GM12873 (cell line): ENCODE measurements at regions not wholly inside any gene's neighbourhood (a gene's known extent, or its start where the extent isn't known, plus 50 kb on each side); places are given as distances from the start of the nearest gene placed in this dataset.

Experiments used
- CTCF ChIP-seq: IDR thresholded peaks from 2 replicates; pipeline ENCODE4 v1.5.1; 2012; ENCODE audit warnings: low read depth, mild to moderate bottlenecking, moderate library complexity, low read length, control low read depth; ENCODE audit not compliant: insufficient read depth; ENCODE audit errors: missing control alignments

DNA sequence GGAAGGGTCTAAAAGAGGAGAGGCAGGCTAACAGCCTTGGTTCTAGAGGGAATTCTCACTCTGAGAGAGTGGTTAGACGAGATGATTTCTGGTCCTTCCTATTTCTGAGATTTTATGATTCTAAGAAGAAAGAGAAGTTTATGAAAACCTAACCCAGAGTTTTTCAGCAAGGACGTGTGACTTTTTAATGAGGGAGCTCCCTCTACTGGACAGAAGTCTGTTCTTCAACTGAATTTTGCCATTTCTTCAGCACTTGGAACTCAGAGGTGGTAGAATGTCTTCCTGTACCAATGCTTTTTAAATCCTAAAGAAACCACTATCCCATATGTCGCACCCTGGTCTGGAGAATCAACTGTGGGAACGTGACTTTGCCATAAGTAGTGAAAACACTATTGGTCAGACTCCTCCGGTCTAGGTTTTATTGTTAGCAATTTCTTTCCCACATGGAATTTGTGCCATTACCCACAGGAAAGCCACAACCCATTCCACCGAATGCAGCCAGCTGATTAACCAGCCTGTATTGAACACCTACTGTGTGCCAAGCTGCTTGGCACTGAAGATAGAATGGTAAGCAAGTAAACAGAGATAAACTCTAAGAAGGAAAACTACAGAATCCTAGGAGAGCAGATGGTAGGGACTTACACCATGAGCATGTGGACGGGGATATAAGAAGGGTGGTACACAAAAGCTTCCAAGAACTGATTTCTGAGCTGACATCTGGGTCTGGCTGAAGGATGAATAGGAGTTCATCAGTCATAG is 199.5 kb upstream of the LMCD1 start:
- TF ChIP-seq CTCF = peak; percentile 75

- TF ChIP-seq CTCF = no peak
These were observed 198.2 kb upstream of the LMCD1 start for GRCh38 chr3:8303466-8303865.

GRCh38 chr3:8305371-8305770 is 196.3 kb upstream of the LMCD1 start:
- TF ChIP-seq CTCF = no peak

DNA sequence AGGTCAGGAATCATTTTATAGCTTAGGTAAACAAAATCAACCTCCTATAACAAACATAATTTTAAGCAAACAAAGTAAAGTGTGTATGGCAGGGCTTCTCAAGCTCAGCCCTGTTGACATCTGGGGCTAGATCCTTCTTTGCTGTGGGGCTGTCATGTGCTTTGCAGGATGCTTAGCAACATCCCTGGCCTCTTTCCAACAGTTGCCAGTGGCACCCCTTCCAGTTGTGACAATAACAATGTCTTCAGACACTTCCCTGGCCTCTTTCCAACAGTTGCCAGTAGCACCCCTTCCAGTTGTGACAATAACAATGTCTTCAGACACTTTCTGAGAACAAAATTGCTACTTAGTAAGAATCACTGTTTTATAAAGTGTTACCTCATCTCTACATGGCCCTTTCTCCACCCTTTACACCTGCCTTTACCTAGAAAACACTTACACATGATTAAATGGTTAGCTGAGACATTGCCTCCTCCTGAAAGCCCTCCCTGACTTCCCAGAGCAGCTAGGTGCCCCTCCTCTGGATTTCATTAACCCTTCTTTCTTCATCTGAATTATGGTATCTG is 194.0 kb upstream of the LMCD1 start:
- TF ChIP-seq CTCF = no peak

DNA sequence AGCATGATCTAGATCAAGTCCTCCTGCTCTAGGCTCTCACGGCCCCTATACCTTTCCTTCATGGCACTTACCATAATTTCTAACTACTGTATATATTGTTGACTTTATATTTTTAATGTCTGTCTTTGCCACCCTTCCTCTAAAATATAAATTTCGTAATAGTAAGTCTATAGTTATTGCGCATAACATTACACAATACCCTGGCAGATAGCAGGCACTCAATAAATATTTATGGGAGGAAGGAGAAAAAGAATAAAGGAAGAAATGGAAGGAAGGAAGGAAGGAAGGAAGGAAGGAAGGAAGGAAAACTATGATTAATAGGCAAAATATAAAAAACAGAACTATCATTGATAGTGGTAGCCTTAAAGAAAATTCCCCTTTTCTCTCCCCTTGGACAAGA is 190.3 kb upstream of the LMCD1 start:
- no peak for TF ChIP-seq CTCF

- TF ChIP-seq CTCF = no peak
These were observed 188.9 kb upstream of the LMCD1 start for GRCh38 chr3:8312685-8313084.

GRCh38 chr3:8313560-8314267 is 187.9 kb upstream of the LMCD1 start:
- TF ChIP-seq CTCF = no peak
